HCT116 (cell line): ENCODE measurements at regions not wholly inside any gene's neighbourhood (a gene's known extent, or its start where the extent isn't known, plus 50 kb on each side); places are given as distances from the start of the nearest gene placed in this dataset.

Experiments used
- ATAC-seq: fragments of 200-7000 bp; cut with Tn5 transposase; 2 replicates; pipeline ENCODE4 v1.9.1; 2020; ENCODE audit warnings: mild to moderate bottlenecking, moderate library complexity
- BruUV-seq: library from RNA; stranded (reverse); fragments of 400-500 nt; replicated peaks from 2 replicates; lab custom pipeline; 2021; lab: Mats Ljungman, UMichigan
- CTCF ChIA-PET: fragments of 300-600 bp; sonication (Branson Sonifier 250); formaldehyde crosslinking; loops from one replicate; lab custom pipeline; 2021; ENCODE audit warnings: antibody characterized with exemption; lab: Charles Lee
- POLR2A ChIA-PET: fragments of 300-600, 350-600 bp; sonication (Branson Sonifier 250); formaldehyde crosslinking; loops from one replicate; lab custom pipeline; 2021; ENCODE audit warnings: antibody characterized with exemption; lab: Charles Lee
- RAD21 ChIA-PET, 2 experiments: fragments of 300-600 bp; sonication (Branson Sonifier 250); formaldehyde crosslinking; loops; one replicate each; lab custom pipeline; 2023; ENCODE audit warnings: low total read pairs in 2 of 2; ENCODE audit not compliant: uncharacterized antibody in 2 of 2, unreplicated experiment in 2 of 2, low non-redundant PET in 1 of 2; lab: Charles Lee
- DNase-seq: peaks from one replicate; pipeline ENCODE4 v3.0.0-alpha.2; 2010; ENCODE audit warnings: low read depth, low spot score
- H2AFZ ChIP-seq: fragments of 200-600 bp; shearing (Covaris generic), sonication (generic); 2 replicates; pipeline ENCODE4 v1.6.1; 2017; ENCODE audit warnings: low read depth, mixed run types, mixed read lengths, antibody characterized with exemption, low read length; ENCODE audit not compliant: poor library complexity, severe bottlenecking
- H3K27ac ChIP-seq: 2 replicates; pipeline ENCODE4 v1.5.1; 2012; ENCODE audit warnings: low read depth, low read length
- H3K27me3 ChIP-seq: fragments of 200-600 bp; sonication (generic); 2 replicates; pipeline ENCODE4 v1.6.1; 2016; ENCODE audit warnings: mixed run types, low read length, mixed read lengths; ENCODE audit not compliant: insufficient read depth
- H3K36me3 ChIP-seq, 2 experiments: fragments of 200-500 bp in 1 of 2; fragments of 200-600 bp in 1 of 2; sonication (Bioruptor generic) in 1 of 2; sonication (generic) in 1 of 2; 2 replicates each; pipeline versions ENCODE4 v1.5.1 to v1.6.1; 2014 to 2016; ENCODE audit warnings: low read length in 2 of 2, inconsistent platforms in 1 of 2, mixed read lengths in 1 of 2, mixed run types in 1 of 2; ENCODE audit not compliant: insufficient read depth in 2 of 2, control insufficient read depth in 1 of 2
- H3K4me1 ChIP-seq, 2 experiments: fragments of 200-600 bp in 1 of 2; sonication (generic) in 1 of 2; 2 replicates each; pipeline versions ENCODE4 v1.5.1 to v1.6.1; 2012 to 2017; ENCODE audit warnings: low read length in 2 of 2, inconsistent platforms in 1 of 2, mild to moderate bottlenecking in 1 of 2, mixed read lengths in 1 of 2, mixed run types in 1 of 2, moderate library complexity in 1 of 2; ENCODE audit not compliant: insufficient read depth in 2 of 2, control insufficient read depth in 1 of 2
- H3K4me2 ChIP-seq: fragments of 200-600 bp; sonication (generic); 2 replicates; pipeline ENCODE4 v1.6.1; 2017; ENCODE audit warnings: mixed run types, low read length, mixed read lengths
- H3K4me3 ChIP-seq, 2 experiments: fragments of 200-600 bp in 1 of 2; sonication (generic) in 1 of 2; replicated peaks in 1 of 2; 2 replicates each; pipeline ENCODE4 v1.5.1; 2011 to 2016; ENCODE audit warnings: low read length in 2 of 2, control low read depth in 1 of 2, low read depth in 1 of 2, mild to moderate bottlenecking in 1 of 2, mixed read lengths in 1 of 2, mixed run types in 1 of 2
- H3K79me2 ChIP-seq: fragments of 200-600 bp; sonication (generic); 2 replicates; pipeline ENCODE4 v1.6.1; 2017; ENCODE audit warnings: mild to moderate bottlenecking, mixed run types, low read length, moderate library complexity, mixed read lengths; ENCODE audit not compliant: insufficient read depth
- H3K9ac ChIP-seq: fragments of 200-600 bp; sonication (generic); 2 replicates; pipeline ENCODE4 v1.6.1; 2016; ENCODE audit warnings: low read length, mixed read lengths
- H3K9me2 ChIP-seq: fragments of 200-600 bp; sonication (generic), shearing (Covaris generic); 2 replicates; pipeline ENCODE4 v1.6.1; 2017; ENCODE audit warnings: mixed run types, mild to moderate bottlenecking, moderate library complexity; ENCODE audit not compliant: insufficient read depth
- H3K9me3 ChIP-seq, 2 experiments: fragments of 200-500 bp in 1 of 2; fragments of 200-600 bp in 1 of 2; sonication (Bioruptor generic) in 1 of 2; sonication (generic) in 1 of 2; 2 replicates each; pipeline ENCODE4 v1.6.1; 2014 to 2017; ENCODE audit warnings: low read length in 2 of 2, mixed read lengths in 2 of 2, inconsistent platforms in 1 of 2, low read depth in 1 of 2, mild to moderate bottlenecking in 1 of 2, mixed run types in 1 of 2, moderate library complexity in 1 of 2; ENCODE audit not compliant: control insufficient read depth in 1 of 2, insufficient read depth in 1 of 2
- H4K20me1 ChIP-seq: fragments of 200-600 bp; sonication (generic), shearing (Covaris generic); 2 replicates; pipeline ENCODE4 v1.6.1; 2017; ENCODE audit warnings: mixed run types, mild to moderate bottlenecking, moderate library complexity; ENCODE audit not compliant: insufficient read depth
- CTCF ChIP-seq, 3 experiments: fragments of 200-600 bp in 1 of 3; sonication (generic) in 1 of 3; IDR thresholded peaks in 2 of 3; conservative IDR thresholded peaks in 1 of 3; 2 replicates each; pipeline ENCODE4 v1.5.1; 2012 to 2017; ENCODE audit warnings: low read depth in 2 of 3, low read length in 2 of 3, antibody characterized with exemption in 1 of 3, borderline replicate concordance in 1 of 3, control low read depth in 1 of 3, mild to moderate bottlenecking in 1 of 3, mixed read lengths in 1 of 3, mixed run types in 1 of 3, moderate library complexity in 1 of 3; ENCODE audit not compliant: insufficient read depth in 1 of 3
- EZH2 ChIP-seq: fragments of 200-600 bp; sonication (generic); IDR thresholded peaks from 2 replicates; pipeline ENCODE4 v1.6.1; 2017; ENCODE audit warnings: antibody characterized with exemption, mixed run types
- POLR2A ChIP-seq: IDR thresholded peaks from 2 replicates; pipeline ENCODE4 v1.7.0; 2011; ENCODE audit warnings: borderline replicate concordance; ENCODE audit not compliant: insufficient read depth, insufficient read length; ENCODE audit errors: extremely low read depth
- RAD21 ChIP-seq: IDR thresholded peaks from 2 replicates; pipeline ENCODE4 v1.6.1; 2012; ENCODE audit warnings: low read depth, mild to moderate bottlenecking
- SRF ChIP-seq: IDR thresholded peaks from 2 replicates; pipeline ENCODE4 v1.6.1; 2012; ENCODE audit warnings: low read depth
- ZFX ChIP-seq: fragments of 450-650 bp; IDR thresholded peaks from 2 replicates; pipeline ENCODE4 v1.6.1; 2017
- intact Hi-C: fragments of 100-400 bp; cut with micrococcal nuclease; formaldehyde crosslinking; loops from 2 replicates; pipeline ENCODE4 v1.10.0; 2022

GRCh38 chr10:90087197-90088023, 386.0 kb downstream of the KIF20B start (continued):
- no peak for TF ChIP-seq CTCF (IDR thresholded peaks at IDR 0.05 in 2 of 3, conservative IDR thresholded peaks at IDR 0.05 in 1 of 3; ENCODE audit: borderline replicate concordance in 1 of 3, insufficient read depth in 1 of 3, low read depth in 2 of 3, low read length in 2 of 3)
- TF ChIP-seq EZH2, result no peak
- TF ChIP-seq POLR2A, result no peak

- peaks cover 0 to 3% of the 10 kb centered on the region in 2 experiments; a peak in 1 of 4 replicates for H3K36me3 ChIP-seq
- no peaks in the 10 kb centered on the region for H3K9me3 ChIP-seq
- no peak for DNase-seq
- peak overlapping the region; percentile 26 for H2AFZ ChIP-seq
- H4K20me1 ChIP-seq, result no peaks in the 10 kb centered on the region
- TF ChIP-seq SRF (no peak), RAD21 (no peak), ZFX (no peak)
- peak overlapping the region; percentile 39 for H3K9ac ChIP-seq
- no peaks in the 10 kb centered on the region for H3K79me2 ChIP-seq
- ChIA-PET POLR2A (interaction anchor here (1.0 to 1.5 kb wide), 3 partner anchors 8 to 505 kb away, joined by 3 to 4 read pairs (median 3); no protein-coding TSS in a partner anchor), CTCF (interaction anchor here (1.8 kb wide), 1 partner anchor 10 kb away, joined by 4 read pairs; no protein-coding TSS in a partner anchor), RAD21 (no interaction called here)
- H3K4me2 ChIP-seq, result peak overlapping the region; percentile 66
- H3K4me1 ChIP-seq, result peaks cover 49 to 54% of the 10 kb centered on the region in 2 experiments
- no peak for ATAC-seq
- peak overlapping the region; percentile 88 for H3K27ac ChIP-seq
- intact Hi-C loops, result loop anchor here (5.0 kb wide), 2 partner anchors 139 to 504 kb away; no protein-coding TSS in a partner anchor
- no peak overlapping the region for H3K4me3 ChIP-seq
- H3K9me2 ChIP-seq, result no peaks in the 10 kb centered on the region
- no TSS peak for BruUV-seq
- H3K27me3 ChIP-seq, result no peaks in the 10 kb centered on the region
Measured at GRCh38 chr10:90088024-90088317, 386.6 kb downstream of the KIF20B start.
